Heart left ventricle (tissue), 16 donors: ENCODE measurements at regions not wholly inside any gene's neighbourhood (a gene's known extent, or its start where the extent isn't known, plus 50 kb on each side); places are given as distances from the start of the nearest gene placed in this dataset.

ENCODE experiments used
- ATAC-seq, 4 donors: fragments of 200-7000 bp; cut with Tn5 transposase; one replicate each; pipeline ENCODE4 v1.9.1; 2020 to 2022; ENCODE audit warnings: moderate library complexity in 4 of 4, mild to moderate bottlenecking in 3 of 4, moderate number of reproducible peaks in 1 of 4
- DNase-seq, 5 donors: peaks; one replicate each; pipeline ENCODE4 v3.0.0-alpha.2; 2020
- H3K27ac ChIP-seq, 12 donors: fragments of 200-600 bp; sonication (generic) in 4 of 12; one replicate each; pipeline versions ENCODE4 v1.5.0 to v1.8.0; 2016 to 2022; ENCODE audit warnings: mild to moderate bottlenecking in 2 of 12
- H3K27me3 ChIP-seq, 9 donors: fragments of 200-600 bp; sonication (generic) in 2 of 9; one replicate each; pipeline versions ENCODE4 v1.5.1 to v1.8.0; 2016 to 2022; ENCODE audit warnings: mild to moderate bottlenecking in 3 of 9
- H3K36me3 ChIP-seq, 9 donors: fragments of 200-600 bp; sonication (generic) in 2 of 9; one replicate each; pipeline versions ENCODE4 v1.5.0 to v1.8.0; 2018 to 2022; ENCODE audit warnings: mild to moderate bottlenecking in 2 of 9
- H3K4me1 ChIP-seq, 12 donors: fragments of 200-600 bp; sonication (generic) in 4 of 12; one replicate each; pipeline versions ENCODE4 v1.5.0 to v1.8.0; 2016 to 2022; ENCODE audit warnings: mild to moderate bottlenecking in 3 of 12
- H3K4me3 ChIP-seq, 12 donors: fragments of 200-600 bp; sonication (generic) in 4 of 12; one replicate each; pipeline versions ENCODE4 v1.5.0 to v1.8.0; 2017 to 2022; ENCODE audit warnings: mild to moderate bottlenecking in 9 of 12, moderate library complexity in 4 of 12
- H3K9me3 ChIP-seq, 12 donors: fragments of 200-600 bp; sonication (generic) in 4 of 12; one replicate each; pipeline versions ENCODE4 v1.5.0 to v1.8.0; 2016 to 2022; ENCODE audit warnings: mild to moderate bottlenecking in 1 of 12
- CTCF ChIP-seq, 12 donors: fragments of 200-600 bp; sonication (generic) in 4 of 12; IDR thresholded peaks; one replicate each; pipeline versions ENCODE4 v1.5.0 to v1.8.0; 2018 to 2022; ENCODE audit warnings: antibody characterized with exemption in 12 of 12, mild to moderate bottlenecking in 5 of 12
- POLR2A ChIP-seq, 2 donors: fragments of 450-650 bp; IDR thresholded peaks; one replicate each; pipeline ENCODE4 v1.6.1; 2017; ENCODE audit warnings: antibody characterized with exemption in 2 of 2, mild to moderate bottlenecking in 2 of 2, moderate library complexity in 2 of 2
- WGBS, 4 donors: extraction: QIAGEN DNeasy Blood & Tissue Kit in 2 of 4; methylation state at CpG; one replicate each; pipeline versions ENCODE4 v1.1.5 to v1.1.7; 2013 to 2018; 5-methylcytosine and 5-hydroxymethylcytosine counted together
- intact Hi-C, 10 donors: fragments of 100-400 bp; cut with DNase I; formaldehyde crosslinking; loops; one replicate each; pipeline versions ENCODE4 v1.11.1 to v1.14.2; 2022
- donor health status: ischemic (EF 13 %, LVEDD 7.1; RV severe dilation, severe dysfunction).
- donor health status: healthy with polysubstance abuse.
- donor health status: DM: no; HTN: yes; CAD: no.
- donor health status: DM: no; HTN: no; CAD: no.
- donor health status: ischemic (EF 25% LVEDD 6.9; RV normal size, moderate dysfunction).
- donor health status: ischemic (EF 25% LVEDD 5.7; RV mildly dilated, moderate dysfunction).
- donor health status: healthy.
- donor health status: DM: yes; HTN: yes; CAD: no.
- donor health status: ischemic (EF 35%, LVEDD 5.7; RV mildly dilated, moderate dysfunction).
- donor health status: nonischemic (EF 11% LVEDD 7.7; RV severe dilation, severe dysfunction).
- donor health status: DM: yes; HTN: yes; CAD: no.
- donor health status: PGD.
- donor health status: ischemic (EF 29% LVEDD 5.4; RV normal size, mild dysfunction).
- donor health status: nonischemic (EF 23%, LVEDD 6.1; RV moderate dilation, normal function).

GRCh38 chr13:76164290-76164689, 528.2 kb downstream of the LMO7 start:
- TF ChIP-seq POLR2A (IDR thresholded peaks at IDR 0.05), result no peak
- no peak for TF ChIP-seq CTCF (IDR thresholded peaks at IDR 0.05)
- Histone ChIP-seq H3K4me3 (no peak overlapping the region), H3K36me3 (no peaks in the 10 kb centered on the region), H3K4me1 (peaks cover 0 to 19% (median 5%) of the 10 kb centered on the region in 12 donors), H3K27ac (no peak overlapping the region), H3K27me3 (no peaks in the 10 kb centered on the region), H3K9me3 (peaks cover 0 to 6% (median 0%) of the 10 kb centered on the region in 12 donors)
- WGBS, 4 donors, result 66 to 84% (median 73%) methylated on average over 3 of the region's 3 CpGs
- intact Hi-C loops, result no loop called here
- peak in 1 of 4 donors; percentile 27 for ATAC-seq
- DNase-seq, result no peak

- DNase-seq, result no peak
Observed at GRCh38 chr13:76163761-76164160, 527.6 kb downstream of the LMO7 start.

GRCh38 chr13:76160961-76161925, 525.1 kb downstream of the LMO7 start:
- WGBS, 4 donors, result 50 to 78% (median 62%) methylated on average over 2 of the region's 2 CpGs
- H3K4me3 ChIP-seq, result no peak overlapping the region
- peak in 3 of 5 donors; percentile 19 to 34 (median 19) for DNase-seq
- TF ChIP-seq CTCF (IDR thresholded peaks at IDR 0.05) (no peak), POLR2A (IDR thresholded peaks at IDR 0.05) (no peak)
- intact Hi-C loops, result no loop called here
- no peaks in the 10 kb centered on the region for H3K9me3 ChIP-seq
- H3K4me1 ChIP-seq, result peaks cover 0 to 19% (median 5%) of the 10 kb centered on the region in 12 donors
- H3K27me3 ChIP-seq, result no peaks in the 10 kb centered on the region
- H3K36me3 ChIP-seq, result no peaks in the 10 kb centered on the region
- peak overlapping the region in 1 of 12 donors; percentile 0 for H3K27ac ChIP-seq
- peak; percentile 55 to 83 (median 63) for ATAC-seq

More at GRCh38 chr13:76163761-76164160, 527.6 kb downstream of the LMO7 start:
- 37 to 47% (median 44%) methylated on average over 2 of the region's 2 CpGs for whole genome bisulfite sequencing, 4 donors
- Histone ChIP-seq H3K9me3 (peaks cover 0 to 6% (median 0%) of the 10 kb centered on the region in 12 donors), H3K4me1 (peaks cover 0 to 19% (median 5%) of the 10 kb centered on the region in 12 donors), H3K4me3 (no peak overlapping the region), H3K36me3 (no peaks in the 10 kb centered on the region), H3K27ac (no peak overlapping the region), H3K27me3 (no peaks in the 10 kb centered on the region)
- intact Hi-C loops, result no loop called here
- peak in 1 of 4 donors; percentile 24 for ATAC-seq
- no peak for TF ChIP-seq CTCF (IDR thresholded peaks at IDR 0.05)
- TF ChIP-seq POLR2A (IDR thresholded peaks at IDR 0.05), result no peak

GRCh38 chr13:76160506-76160905, 524.4 kb downstream of the LMO7 start:
- intact Hi-C loops, result no loop called here
- H3K27me3 ChIP-seq, result no peaks in the 10 kb centered on the region
- 77 to 91% (median 78%) methylated on average over 4 of the region's 4 CpGs for WGBS, 4 donors

More at GRCh38 chr13:76160506-76160905, 524.4 kb downstream of the LMO7 start:
- Histone ChIP-seq H3K9me3 (no peaks in the 10 kb centered on the region), H3K36me3 (no peaks in the 10 kb centered on the region), H3K4me1 (peaks cover 0 to 19% (median 5%) of the 10 kb centered on the region in 12 donors), H3K27ac (peak overlapping the region in 1 of 12 donors; percentile 0), H3K4me3 (no peak overlapping the region)
- DNase-seq (no peak), ATAC-seq (no peak)
- no peak for TF ChIP-seq CTCF (IDR thresholded peaks at IDR 0.05)
- TF ChIP-seq POLR2A (IDR thresholded peaks at IDR 0.05), result no peak
